ENCODE measurements at regions not wholly inside any gene's neighbourhood (a gene's known extent, or its start where the extent isn't known, plus 50 kb on each side); places are given as distances from the start of the nearest gene placed in this dataset.

- H3K36me3 ChIP-seq = no peaks in the 10 kb centered on the region
- H3K4me3 ChIP-seq = no peak overlapping the region
- TF ChIP-seq CTCF (IDR thresholded peaks at IDR 0.05) = no peak
- no peak for DNase-seq
- no peaks in the 10 kb centered on the region for H3K9me3 ChIP-seq
- intact Hi-C loops (cut with DNase I; ENCODE audit: low total_unique reads) = no loop called here
- H3K27ac ChIP-seq = no peak overlapping the region
- H3K27me3 ChIP-seq = peaks cover 0 to 72% of the 10 kb centered on the region in 2 donors
- peaks cover 0 to 11% (median 0%) of the 10 kb centered on the region in 4 donors for H3K4me1 ChIP-seq
Measured at GRCh38 chr9:134240361-134240760, 76.0 kb upstream of the RNU6ATAC start.

- intact Hi-C loops (cut with DNase I; ENCODE audit: low total_unique reads) = no loop called here
- H3K9me3 ChIP-seq = peaks cover 0 to 3% (median 3%) of the 10 kb centered on the region in 3 donors
- no peaks in the 10 kb centered on the region for H3K4me1 ChIP-seq
- no peak overlapping the region for H3K4me3 ChIP-seq
- DNase-seq = no peak
- no peak overlapping the region for H3K27ac ChIP-seq
- no peak for TF ChIP-seq CTCF (IDR thresholded peaks at IDR 0.05)
- H3K36me3 ChIP-seq = no peaks in the 10 kb centered on the region
- H3K27me3 ChIP-seq = peaks cover 0 to 48% of the 10 kb centered on the region in 2 donors
Measured at GRCh38 chr9:134242706-134243105, 78.3 kb upstream of the RNU6ATAC start.

GRCh38 chr9:134243778-134244467 lies 79.6 kb upstream of the RNU6ATAC start:
- H3K27ac ChIP-seq = no peak overlapping the region
- no peak for TF ChIP-seq CTCF (IDR thresholded peaks at IDR 0.05)
- DNase-seq = peak in 1 of 2 donors; percentile 55

GRCh38 chr9:134245179-134245578 lies 80.8 kb upstream of the RNU6ATAC start:
- H3K4me3 ChIP-seq = no peak overlapping the region
- peaks cover 0 to 27% of the 10 kb centered on the region in 2 donors for H3K27me3 ChIP-seq
- DNase-seq = no peak
- no peak overlapping the region for H3K27ac ChIP-seq
- intact Hi-C loops (cut with DNase I; ENCODE audit: low total_unique reads) = no loop called here
- no peaks in the 10 kb centered on the region for H3K4me1 ChIP-seq
- peaks cover 0 to 18% (median 10%) of the 10 kb centered on the region in 3 donors for H3K9me3 ChIP-seq
- no peaks in the 10 kb centered on the region for H3K36me3 ChIP-seq
- TF ChIP-seq CTCF (IDR thresholded peaks at IDR 0.05) = no peak

More at GRCh38 chr9:134243778-134244467, 79.6 kb upstream of the RNU6ATAC start:
- Histone ChIP-seq H3K4me3 (no peak overlapping the region), H3K9me3 (peaks cover 0 to 14% (median 10%) of the 10 kb centered on the region in 3 donors), H3K36me3 (no peaks in the 10 kb centered on the region), H3K27me3 (peaks cover 0 to 39% of the 10 kb centered on the region in 2 donors), H3K4me1 (no peaks in the 10 kb centered on the region)
- intact Hi-C loops (cut with DNase I; ENCODE audit: low total_unique reads) = no loop called here

- no peak for TF ChIP-seq CTCF (IDR thresholded peaks at IDR 0.05)
- H3K27me3 ChIP-seq = peaks cover 0 to 13% of the 10 kb centered on the region in 2 donors
- H3K9me3 ChIP-seq = peaks cover 0 to 18% (median 10%) of the 10 kb centered on the region in 3 donors
- H3K4me3 ChIP-seq = no peak overlapping the region
- DNase-seq = no peak
- H3K4me1 ChIP-seq = no peaks in the 10 kb centered on the region
- intact Hi-C loops (cut with DNase I; ENCODE audit: low total_unique reads) = no loop called here
- no peaks in the 10 kb centered on the region for H3K36me3 ChIP-seq
- no peak overlapping the region for H3K27ac ChIP-seq
Measured at GRCh38 chr9:134247918-134248631, 78.2 kb upstream of the RXRA start.
